ENCODE measurements at regions not wholly inside any gene's neighbourhood (a gene's known extent, or its start where the extent isn't known, plus 50 kb on each side); places are given as distances from the start of the nearest gene placed in this dataset.

DNA sequence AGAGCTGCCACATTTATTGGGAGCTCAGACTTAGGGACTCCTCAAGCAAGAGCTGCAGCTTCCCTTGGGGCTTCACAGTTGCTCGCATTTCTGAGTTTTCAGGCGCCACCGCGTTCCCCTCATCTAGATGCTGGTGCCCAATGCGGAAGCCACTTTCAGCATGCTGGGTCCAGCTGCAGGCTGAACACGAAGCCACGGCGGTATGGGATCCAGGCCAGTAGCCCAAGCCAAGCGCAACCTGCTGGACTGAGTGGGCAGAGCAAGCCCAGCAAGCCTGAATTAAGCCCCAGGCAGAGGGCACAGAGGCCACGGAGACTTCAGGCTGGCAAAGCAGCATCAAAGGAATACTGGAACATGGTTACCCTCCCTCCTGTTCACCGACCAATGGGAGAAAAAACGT, 391.5 kb downstream of the HTR1A start:
- Mint-ChIP-seq H3K4me3 (ENCODE audit: unreplicated experiment) (no peak overlapping the region), H3K27me3 (ENCODE audit: unreplicated experiment) (no peaks in the 10 kb centered on the region), H3K27ac (ENCODE audit: unreplicated experiment) (no peak overlapping the region), H3K36me3 (ENCODE audit: unreplicated experiment) (no peaks in the 10 kb centered on the region), H3K4me1 (ENCODE audit: low read depth, unreplicated experiment) (no peaks in the 10 kb centered on the region), H3K9me3 (ENCODE audit: unreplicated experiment) (no peaks in the 10 kb centered on the region)
- TF ChIP-seq, protein P1, sequence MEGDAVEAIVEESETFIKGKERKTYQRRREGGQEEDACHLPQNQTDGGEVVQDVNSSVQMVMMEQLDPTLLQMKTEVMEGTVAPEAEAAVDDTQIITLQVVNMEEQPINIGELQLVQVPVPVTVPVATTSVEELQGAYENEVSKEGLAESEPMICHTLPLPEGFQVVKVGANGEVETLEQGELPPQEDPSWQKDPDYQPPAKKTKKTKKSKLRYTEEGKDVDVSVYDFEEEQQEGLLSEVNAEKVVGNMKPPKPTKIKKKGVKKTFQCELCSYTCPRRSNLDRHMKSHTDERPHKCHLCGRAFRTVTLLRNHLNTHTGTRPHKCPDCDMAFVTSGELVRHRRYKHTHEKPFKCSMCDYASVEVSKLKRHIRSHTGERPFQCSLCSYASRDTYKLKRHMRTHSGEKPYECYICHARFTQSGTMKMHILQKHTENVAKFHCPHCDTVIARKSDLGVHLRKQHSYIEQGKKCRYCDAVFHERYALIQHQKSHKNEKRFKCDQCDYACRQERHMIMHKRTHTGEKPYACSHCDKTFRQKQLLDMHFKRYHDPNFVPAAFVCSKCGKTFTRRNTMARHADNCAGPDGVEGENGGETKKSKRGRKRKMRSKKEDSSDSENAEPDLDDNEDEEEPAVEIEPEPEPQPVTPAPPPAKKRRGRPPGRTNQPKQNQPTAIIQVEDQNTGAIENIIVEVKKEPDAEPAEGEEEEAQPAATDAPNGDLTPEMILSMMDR (IDR thresholded peaks at IDR 0.05; ENCODE audit: partially characterized antibody, unreplicated experiment): no peak
- no peak for DNase-seq

DNA sequence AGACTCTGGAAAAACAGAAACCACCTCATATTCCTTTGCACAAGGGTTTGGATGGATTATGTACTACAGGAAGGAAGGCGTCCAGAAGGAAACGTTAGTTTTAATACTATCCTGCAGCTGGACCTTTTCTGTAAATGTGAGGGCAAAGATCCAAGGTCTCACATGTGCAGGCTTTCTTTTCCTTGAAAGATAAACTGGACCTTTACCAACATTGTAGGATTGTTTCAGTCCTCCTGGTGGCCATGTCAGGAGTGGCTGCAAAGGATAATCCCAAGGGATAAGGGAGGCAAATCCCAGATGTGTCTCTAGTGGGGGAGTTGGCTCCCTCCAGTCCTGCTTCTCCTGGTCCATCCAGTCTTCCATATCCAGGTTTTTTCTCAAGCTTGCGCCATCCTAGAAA, 397.5 kb downstream of the HTR1A start:
- Mint-ChIP-seq H3K4me1 (ENCODE audit: low read depth, unreplicated experiment) (no peaks in the 10 kb centered on the region), H3K9me3 (ENCODE audit: unreplicated experiment) (no peaks in the 10 kb centered on the region), H3K4me3 (ENCODE audit: unreplicated experiment) (no peak overlapping the region), H3K27me3 (ENCODE audit: unreplicated experiment) (no peaks in the 10 kb centered on the region), H3K36me3 (ENCODE audit: unreplicated experiment) (no peaks in the 10 kb centered on the region), H3K27ac (ENCODE audit: unreplicated experiment) (no peak overlapping the region)
- TF ChIP-seq, protein P1 (IDR thresholded peaks at IDR 0.05; ENCODE audit: partially characterized antibody, unreplicated experiment): no peak
- no peak for DNase-seq

DNA sequence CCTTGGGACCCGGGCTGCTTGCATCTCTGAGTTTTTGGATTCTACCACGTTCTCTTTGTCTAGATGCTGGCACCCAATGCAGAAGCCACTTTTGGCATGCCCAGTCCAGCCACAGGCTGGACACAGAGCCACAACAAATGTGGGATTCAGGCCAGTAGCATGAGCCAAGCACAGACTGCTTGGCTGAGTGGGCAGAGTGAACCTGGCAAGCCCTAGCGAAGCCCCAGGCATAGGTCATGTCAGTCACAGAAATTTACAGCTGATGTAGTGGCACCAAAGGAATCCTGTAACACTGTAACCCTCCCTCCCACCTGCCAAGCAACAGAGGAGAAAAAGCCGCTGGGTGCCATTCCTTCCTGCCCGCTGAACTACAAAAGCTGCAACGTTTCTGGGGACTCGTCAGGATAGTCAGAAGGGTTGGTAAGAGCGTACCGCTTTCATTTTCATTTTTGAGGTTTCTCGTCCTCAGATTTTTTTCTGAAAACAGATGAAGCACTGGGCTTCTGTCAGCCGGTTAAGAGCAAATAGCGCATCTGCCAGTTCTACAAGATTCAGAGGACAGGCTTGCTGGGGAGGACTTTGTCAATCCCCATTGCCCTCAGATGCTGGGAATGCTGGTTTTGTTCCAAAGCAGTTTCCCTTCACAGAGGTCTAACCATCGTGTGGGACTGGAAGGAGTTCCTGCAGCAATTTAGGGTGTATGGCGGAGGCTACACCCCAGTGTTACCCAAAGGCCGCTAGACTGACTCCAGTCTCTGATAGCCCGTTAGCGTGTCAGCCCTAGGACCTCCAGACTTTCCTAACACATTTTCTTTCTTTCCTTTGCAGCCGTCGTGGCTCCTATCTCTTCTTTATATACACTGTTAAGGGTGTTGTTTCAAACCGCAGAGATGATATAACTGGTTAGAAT, 399.0 kb downstream of the HTR1A start:
- H3K27ac Mint-ChIP-seq (ENCODE audit: unreplicated experiment): no peak overlapping the region
- no peaks in the 10 kb centered on the region for H3K36me3 Mint-ChIP-seq (ENCODE audit: unreplicated experiment)
- DNase-seq: no peak
- H3K9me3 Mint-ChIP-seq (ENCODE audit: unreplicated experiment): no peaks in the 10 kb centered on the region
- H3K27me3 Mint-ChIP-seq (ENCODE audit: unreplicated experiment): no peaks in the 10 kb centered on the region
- no peak overlapping the region for H3K4me3 Mint-ChIP-seq (ENCODE audit: unreplicated experiment)
- H3K4me1 Mint-ChIP-seq (ENCODE audit: low read depth, unreplicated experiment): no peaks in the 10 kb centered on the region
- TF ChIP-seq, protein P1 (IDR thresholded peaks at IDR 0.05; ENCODE audit: partially characterized antibody, unreplicated experiment): no peak

DNA sequence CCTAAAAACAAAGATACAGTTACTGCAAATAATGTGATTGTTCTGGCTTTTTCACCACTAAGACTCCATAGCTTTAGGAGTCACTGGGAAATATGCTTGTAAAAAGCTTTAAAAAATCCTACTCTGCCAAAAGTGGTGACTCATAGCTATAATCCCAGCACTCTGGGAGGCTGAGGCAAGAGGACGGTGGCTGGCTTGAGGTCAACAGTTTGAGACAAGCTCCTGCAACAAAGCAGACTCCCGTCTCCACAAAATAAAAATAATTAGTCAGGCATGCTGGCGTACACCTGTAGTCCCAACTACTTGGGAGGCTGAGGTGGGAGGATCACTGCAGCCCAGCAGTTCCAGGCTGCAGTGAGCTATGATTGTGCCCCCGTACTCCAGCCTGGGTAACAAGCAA, 406.4 kb downstream of the HTR1A start:
- Mint-ChIP-seq H3K27me3 (ENCODE audit: unreplicated experiment) (no peaks in the 10 kb centered on the region), H3K27ac (ENCODE audit: unreplicated experiment) (no peak overlapping the region), H3K4me1 (ENCODE audit: low read depth, unreplicated experiment) (peaks cover 2% of the 10 kb centered on the region), H3K9me3 (ENCODE audit: unreplicated experiment) (no peaks in the 10 kb centered on the region), H3K4me3 (ENCODE audit: unreplicated experiment) (no peak overlapping the region), H3K36me3 (ENCODE audit: unreplicated experiment) (no peaks in the 10 kb centered on the region)
- no peak for DNase-seq
- TF ChIP-seq, protein P1 (IDR thresholded peaks at IDR 0.05; ENCODE audit: partially characterized antibody, unreplicated experiment): no peak

DNA sequence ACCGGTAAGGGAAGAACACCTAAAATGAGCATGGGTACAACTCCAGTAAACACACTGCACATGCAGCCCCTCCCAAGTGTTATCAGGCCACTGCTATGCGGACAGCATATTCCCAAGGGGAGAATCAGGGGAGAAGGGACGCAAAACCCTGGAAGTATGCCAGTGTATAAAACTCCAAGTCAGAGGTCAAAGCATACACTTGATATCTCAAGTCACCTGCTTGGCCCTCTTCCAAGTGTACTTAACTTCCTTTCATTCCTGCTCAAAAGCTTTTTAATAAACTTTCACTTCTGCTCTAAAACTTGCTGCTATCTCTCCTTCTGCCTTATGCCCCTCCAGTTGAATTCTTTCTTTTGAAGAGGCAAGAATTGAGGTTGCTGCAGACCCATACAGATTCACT, 408.1 kb downstream of the HTR1A start:
- DNase-seq: no peak
- TF ChIP-seq, protein P1 (IDR thresholded peaks at IDR 0.05; ENCODE audit: partially characterized antibody, unreplicated experiment): no peak
- no peaks in the 10 kb centered on the region for H3K9me3 Mint-ChIP-seq (ENCODE audit: unreplicated experiment)
- H3K4me1 Mint-ChIP-seq (ENCODE audit: low read depth, unreplicated experiment): peaks cover 2% of the 10 kb centered on the region
- no peaks in the 10 kb centered on the region for H3K27me3 Mint-ChIP-seq (ENCODE audit: unreplicated experiment)
- no peak overlapping the region for H3K4me3 Mint-ChIP-seq (ENCODE audit: unreplicated experiment)
- no peak overlapping the region for H3K27ac Mint-ChIP-seq (ENCODE audit: unreplicated experiment)
- no peaks in the 10 kb centered on the region for H3K36me3 Mint-ChIP-seq (ENCODE audit: unreplicated experiment)

All from glutamatergic neuron (in vitro differentiated cells).